ENCODE measurements at regions not wholly inside any gene's neighbourhood (a gene's known extent, or its start where the extent isn't known, plus 50 kb on each side); places are given as distances from the start of the nearest gene placed in this dataset.

- Histone ChIP-seq H3K4me1 (ENCODE audit: control insufficient read depth, insufficient read depth, low read length) (no peaks in the 10 kb centered on the region), H3K36me3 (ENCODE audit: control insufficient read depth in 2 of 2, insufficient read depth in 2 of 2, low read length in 2 of 2) (no peaks in the 10 kb centered on the region)
Measured at GRCh38 chr12:66942741-66943465, 264.0 kb upstream of the GRIP1 start.

GRCh38 chr12:66944365-66944764, 265.5 kb upstream of the GRIP1 start:
- no peak overlapping the region for H3K27ac ChIP-seq (ENCODE audit: low read length)
- H3K4me1 ChIP-seq (ENCODE audit: control insufficient read depth, insufficient read depth, low read length), result no peaks in the 10 kb centered on the region
- no peak overlapping the region for H3K4me3 ChIP-seq (ENCODE audit: low read length in 2 of 2)
- H3K27me3 ChIP-seq (ENCODE audit: control insufficient read depth in 1 of 2, insufficient read depth in 2 of 2, low read length in 2 of 2), result no peaks in the 10 kb centered on the region
- H3K9ac ChIP-seq (ENCODE audit: low read length in 2 of 2), result no peak overlapping the region
- no peaks in the 10 kb centered on the region for H3K36me3 ChIP-seq (ENCODE audit: control insufficient read depth in 2 of 2, insufficient read depth in 2 of 2, low read length in 2 of 2)
- H3K9me3 ChIP-seq (ENCODE audit: control insufficient read depth in 2 of 2, low read length in 2 of 2), result no peaks in the 10 kb centered on the region

More at GRCh38 chr12:66942741-66943465, 264.0 kb upstream of the GRIP1 start:
- H3K27ac ChIP-seq (ENCODE audit: low read length), result no peak overlapping the region
- H3K27me3 ChIP-seq (ENCODE audit: control insufficient read depth in 1 of 2, insufficient read depth in 2 of 2, low read length in 2 of 2), result no peaks in the 10 kb centered on the region
- H3K4me3 ChIP-seq (ENCODE audit: low read length in 2 of 2), result no peak overlapping the region
- H3K9me3 ChIP-seq (ENCODE audit: control insufficient read depth in 2 of 2, low read length in 2 of 2), result no peaks in the 10 kb centered on the region
- no peak overlapping the region for H3K9ac ChIP-seq (ENCODE audit: low read length in 2 of 2)

GRCh38 chr12:66945189-66945817, 266.4 kb upstream of the GRIP1 start:
- Histone ChIP-seq H3K9me3 (ENCODE audit: control insufficient read depth in 2 of 2, low read length in 2 of 2) (no peaks in the 10 kb centered on the region), H3K27me3 (ENCODE audit: control insufficient read depth in 1 of 2, insufficient read depth in 2 of 2, low read length in 2 of 2) (no peaks in the 10 kb centered on the region), H3K9ac (ENCODE audit: low read length in 2 of 2) (no peak overlapping the region), H3K36me3 (ENCODE audit: control insufficient read depth in 2 of 2, insufficient read depth in 2 of 2, low read length in 2 of 2) (no peaks in the 10 kb centered on the region), H3K4me3 (ENCODE audit: low read length in 2 of 2) (no peak overlapping the region), H3K27ac (ENCODE audit: low read length) (no peak overlapping the region), H3K4me1 (ENCODE audit: control insufficient read depth, insufficient read depth, low read length) (no peaks in the 10 kb centered on the region)

- Histone ChIP-seq H3K4me1 (ENCODE audit: control insufficient read depth, insufficient read depth, low read length) (no peaks in the 10 kb centered on the region), H3K4me3 (ENCODE audit: low read length in 2 of 2) (no peak overlapping the region), H3K9ac (ENCODE audit: low read length in 2 of 2) (no peak overlapping the region), H3K27me3 (ENCODE audit: control insufficient read depth in 1 of 2, insufficient read depth in 2 of 2, low read length in 2 of 2) (no peaks in the 10 kb centered on the region), H3K36me3 (ENCODE audit: control insufficient read depth in 2 of 2, insufficient read depth in 2 of 2, low read length in 2 of 2) (no peaks in the 10 kb centered on the region), H3K27ac (ENCODE audit: low read length) (no peak overlapping the region), H3K9me3 (ENCODE audit: control insufficient read depth in 2 of 2, low read length in 2 of 2) (no peaks in the 10 kb centered on the region)
Measured at GRCh38 chr12:66947119-66947518, 268.2 kb upstream of the GRIP1 start.

- Histone ChIP-seq H3K27me3 (ENCODE audit: control insufficient read depth in 1 of 2, insufficient read depth in 2 of 2, low read length in 2 of 2) (no peaks in the 10 kb centered on the region), H3K9me3 (ENCODE audit: control insufficient read depth in 2 of 2, low read length in 2 of 2) (no peaks in the 10 kb centered on the region), H3K36me3 (ENCODE audit: control insufficient read depth in 2 of 2, insufficient read depth in 2 of 2, low read length in 2 of 2) (no peaks in the 10 kb centered on the region), H3K4me1 (ENCODE audit: control insufficient read depth, insufficient read depth, low read length) (no peaks in the 10 kb centered on the region), H3K9ac (ENCODE audit: low read length in 2 of 2) (no peak overlapping the region), H3K27ac (ENCODE audit: low read length) (no peak overlapping the region), H3K4me3 (ENCODE audit: low read length in 2 of 2) (no peak overlapping the region)
Measured at GRCh38 chr12:66952668-66953067, 273.8 kb upstream of the GRIP1 start.

GRCh38 chr12:66956300-66956699, 277.4 kb upstream of the GRIP1 start:
- Histone ChIP-seq H3K27me3 (ENCODE audit: control insufficient read depth in 1 of 2, insufficient read depth in 2 of 2, low read length in 2 of 2) (no peaks in the 10 kb centered on the region), H3K4me1 (ENCODE audit: control insufficient read depth, insufficient read depth, low read length) (no peaks in the 10 kb centered on the region), H3K36me3 (ENCODE audit: control insufficient read depth in 2 of 2, insufficient read depth in 2 of 2, low read length in 2 of 2) (no peaks in the 10 kb centered on the region), H3K4me3 (ENCODE audit: low read length in 2 of 2) (no peak overlapping the region), H3K9ac (ENCODE audit: low read length in 2 of 2) (no peak overlapping the region), H3K27ac (ENCODE audit: low read length) (no peak overlapping the region), H3K9me3 (ENCODE audit: control insufficient read depth in 2 of 2, low read length in 2 of 2) (no peaks in the 10 kb centered on the region)

- H3K27me3 ChIP-seq (ENCODE audit: control insufficient read depth in 1 of 2, insufficient read depth in 2 of 2, low read length in 2 of 2), result no peaks in the 10 kb centered on the region
- no peak overlapping the region for H3K9ac ChIP-seq (ENCODE audit: low read length in 2 of 2)
- no peaks in the 10 kb centered on the region for H3K4me1 ChIP-seq (ENCODE audit: control insufficient read depth, insufficient read depth, low read length)
- no peak overlapping the region for H3K27ac ChIP-seq (ENCODE audit: low read length)
- no peaks in the 10 kb centered on the region for H3K36me3 ChIP-seq (ENCODE audit: control insufficient read depth in 2 of 2, insufficient read depth in 2 of 2, low read length in 2 of 2)
- no peak overlapping the region for H3K4me3 ChIP-seq (ENCODE audit: low read length in 2 of 2)
- no peaks in the 10 kb centered on the region for H3K9me3 ChIP-seq (ENCODE audit: control insufficient read depth in 2 of 2, low read length in 2 of 2)
Measured at GRCh38 chr12:66959276-66959675, 280.4 kb upstream of the GRIP1 start.

GRCh38 chr12:66960006-66960405, 281.1 kb upstream of the GRIP1 start:
- no peak overlapping the region for H3K27ac ChIP-seq (ENCODE audit: low read length)
- H3K4me3 ChIP-seq (ENCODE audit: low read length in 2 of 2), result no peak overlapping the region

GRCh38 chr12:66960704-66961690, 282.1 kb upstream of the GRIP1 start:
- Histone ChIP-seq H3K36me3 (ENCODE audit: control insufficient read depth in 2 of 2, insufficient read depth in 2 of 2, low read length in 2 of 2) (no peaks in the 10 kb centered on the region), H3K4me1 (ENCODE audit: control insufficient read depth, insufficient read depth, low read length) (no peaks in the 10 kb centered on the region), H3K27ac (ENCODE audit: low read length) (no peak overlapping the region)

More at GRCh38 chr12:66960006-66960405, 281.1 kb upstream of the GRIP1 start:
- Histone ChIP-seq H3K9me3 (ENCODE audit: control insufficient read depth in 2 of 2, low read length in 2 of 2) (no peaks in the 10 kb centered on the region), H3K27me3 (ENCODE audit: control insufficient read depth in 1 of 2, insufficient read depth in 2 of 2, low read length in 2 of 2) (no peaks in the 10 kb centered on the region), H3K4me1 (ENCODE audit: control insufficient read depth, insufficient read depth, low read length) (no peaks in the 10 kb centered on the region), H3K9ac (ENCODE audit: low read length in 2 of 2) (no peak overlapping the region), H3K36me3 (ENCODE audit: control insufficient read depth in 2 of 2, insufficient read depth in 2 of 2, low read length in 2 of 2) (no peaks in the 10 kb centered on the region)

GRCh38 chr12:66962290-66962689, 283.4 kb upstream of the GRIP1 start:
- H3K4me3 ChIP-seq (ENCODE audit: low read length in 2 of 2), result no peak overlapping the region
- no peak overlapping the region for H3K9ac ChIP-seq (ENCODE audit: low read length in 2 of 2)
- no peak overlapping the region for H3K27ac ChIP-seq (ENCODE audit: low read length)
- H3K36me3 ChIP-seq (ENCODE audit: control insufficient read depth in 2 of 2, insufficient read depth in 2 of 2, low read length in 2 of 2), result no peaks in the 10 kb centered on the region
- H3K4me1 ChIP-seq (ENCODE audit: control insufficient read depth, insufficient read depth, low read length), result no peaks in the 10 kb centered on the region
- no peaks in the 10 kb centered on the region for H3K9me3 ChIP-seq (ENCODE audit: control insufficient read depth in 2 of 2, low read length in 2 of 2)
- H3K27me3 ChIP-seq (ENCODE audit: control insufficient read depth in 1 of 2, insufficient read depth in 2 of 2, low read length in 2 of 2), result no peaks in the 10 kb centered on the region

More at GRCh38 chr12:66960704-66961690, 282.1 kb upstream of the GRIP1 start:
- no peak overlapping the region for H3K4me3 ChIP-seq (ENCODE audit: low read length in 2 of 2)
- H3K27me3 ChIP-seq (ENCODE audit: control insufficient read depth in 1 of 2, insufficient read depth in 2 of 2, low read length in 2 of 2), result no peaks in the 10 kb centered on the region
- H3K9ac ChIP-seq (ENCODE audit: low read length in 2 of 2), result no peak overlapping the region
- no peaks in the 10 kb centered on the region for H3K9me3 ChIP-seq (ENCODE audit: control insufficient read depth in 2 of 2, low read length in 2 of 2)

Measured in stomach smooth muscle (tissue), 2 donors.